ENCODE measurements at regions not wholly inside any gene's neighbourhood (a gene's known extent, or its start where the extent isn't known, plus 50 kb on each side); places are given as distances from the start of the nearest gene placed in this dataset.

DNA sequence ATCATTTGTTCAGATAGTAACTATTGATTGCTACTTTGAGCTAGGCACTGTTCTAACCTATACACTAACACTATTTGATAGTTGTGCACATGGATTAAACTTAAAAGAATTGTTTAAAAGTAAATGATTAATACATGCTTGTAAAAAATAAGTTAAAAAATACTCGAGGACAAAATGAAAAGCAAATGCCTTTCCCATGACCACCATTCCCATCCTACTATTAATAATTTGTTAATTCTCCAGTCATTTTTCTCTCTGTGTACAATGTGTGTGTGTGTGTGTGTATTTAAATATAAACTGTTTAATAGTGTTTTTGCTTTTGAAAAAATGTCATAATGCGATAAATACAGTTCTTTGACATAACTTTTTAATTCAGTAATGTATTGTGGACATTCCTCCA lies 78.7 kb upstream of the KCNMB2 start:
- Histone ChIP-seq H3K9me2 (ENCODE audit: insufficient read depth) (no peaks in the 10 kb centered on the region), H4K20me1 (ENCODE audit: insufficient read depth) (no peaks in the 10 kb centered on the region), H3K4me1 (replicated peaks; ENCODE audit: insufficient read depth) (no peaks in the 10 kb centered on the region), H2AFZ (no peak overlapping the region), H3K9me3 (ENCODE audit: insufficient read depth, low read depth) (no peaks in the 10 kb centered on the region), H3K27ac (no peak overlapping the region), H3K4me2 (no peak overlapping the region), H3K27me3 (ENCODE audit: insufficient read depth, low read depth) (no peaks in the 10 kb centered on the region), H3F3A (ENCODE audit: insufficient read depth, low read depth) (no peaks in the 10 kb centered on the region), H3K4me3 (no peak overlapping the region), H3K36me3 (ENCODE audit: low read depth) (no peaks in the 10 kb centered on the region), H3K79me2 (ENCODE audit: low read depth) (no peaks in the 10 kb centered on the region)
- BruUV-seq (replicated peaks): no TSS peak
- no peak for DNase-seq
- TF ChIP-seq EZH2 (IDR thresholded peaks at IDR 0.05; ENCODE audit: low read depth): no peak
- TF ChIP-seq, protein P1, sequence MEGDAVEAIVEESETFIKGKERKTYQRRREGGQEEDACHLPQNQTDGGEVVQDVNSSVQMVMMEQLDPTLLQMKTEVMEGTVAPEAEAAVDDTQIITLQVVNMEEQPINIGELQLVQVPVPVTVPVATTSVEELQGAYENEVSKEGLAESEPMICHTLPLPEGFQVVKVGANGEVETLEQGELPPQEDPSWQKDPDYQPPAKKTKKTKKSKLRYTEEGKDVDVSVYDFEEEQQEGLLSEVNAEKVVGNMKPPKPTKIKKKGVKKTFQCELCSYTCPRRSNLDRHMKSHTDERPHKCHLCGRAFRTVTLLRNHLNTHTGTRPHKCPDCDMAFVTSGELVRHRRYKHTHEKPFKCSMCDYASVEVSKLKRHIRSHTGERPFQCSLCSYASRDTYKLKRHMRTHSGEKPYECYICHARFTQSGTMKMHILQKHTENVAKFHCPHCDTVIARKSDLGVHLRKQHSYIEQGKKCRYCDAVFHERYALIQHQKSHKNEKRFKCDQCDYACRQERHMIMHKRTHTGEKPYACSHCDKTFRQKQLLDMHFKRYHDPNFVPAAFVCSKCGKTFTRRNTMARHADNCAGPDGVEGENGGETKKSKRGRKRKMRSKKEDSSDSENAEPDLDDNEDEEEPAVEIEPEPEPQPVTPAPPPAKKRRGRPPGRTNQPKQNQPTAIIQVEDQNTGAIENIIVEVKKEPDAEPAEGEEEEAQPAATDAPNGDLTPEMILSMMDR (conservative IDR thresholded peaks at IDR 0.05): no peak
- intact Hi-C loops (cut with micrococcal nuclease; ENCODE audit: unreplicated experiment): no loop called here
- POLR2A ChIA-PET (ENCODE audit: unreplicated experiment): no interaction called here
- CTCF ChIA-PET: no interaction called here

DNA sequence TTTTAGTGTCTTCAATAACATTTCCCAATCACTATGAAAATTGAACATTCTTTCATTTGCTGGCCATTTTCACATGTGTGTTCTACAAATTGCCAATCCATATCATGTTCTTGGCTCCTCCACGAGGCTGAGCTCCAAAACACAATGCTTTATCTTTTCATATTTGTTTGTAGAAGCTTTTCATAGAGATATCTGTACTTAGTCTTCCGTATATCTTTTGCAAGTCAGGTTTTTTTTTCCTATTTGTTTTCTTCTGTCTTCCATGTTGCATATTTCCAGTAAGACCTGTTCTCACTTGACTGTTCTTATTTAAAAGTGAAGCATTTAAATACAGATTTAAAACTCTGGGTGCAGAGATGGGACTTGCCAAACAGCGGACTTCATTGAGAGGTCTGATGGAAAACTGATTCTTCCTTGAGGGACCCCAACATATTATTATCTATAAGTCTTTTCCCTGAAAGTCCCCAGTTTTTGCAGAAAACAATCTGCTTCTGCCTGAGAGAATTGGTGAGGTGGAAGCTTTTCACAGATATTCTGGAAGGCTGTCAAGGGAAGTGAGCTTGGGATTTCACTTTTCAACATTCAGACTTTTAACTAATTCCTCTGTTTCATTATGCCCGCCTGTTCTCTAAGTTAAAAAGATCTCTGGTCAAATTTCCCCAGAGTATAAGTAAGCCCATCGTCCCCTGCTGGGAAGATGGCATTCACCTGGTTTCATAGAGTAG lies 77.8 kb upstream of the KCNMB2 start:
- intact Hi-C loops (cut with micrococcal nuclease; ENCODE audit: unreplicated experiment): no loop called here
- no peak overlapping the region for H3K27ac ChIP-seq
- no peaks in the 10 kb centered on the region for H3K36me3 ChIP-seq (ENCODE audit: low read depth)
- no peaks in the 10 kb centered on the region for H3K79me2 ChIP-seq (ENCODE audit: low read depth)
- H3K4me2 ChIP-seq: no peak overlapping the region
- no peaks in the 10 kb centered on the region for H3K9me2 ChIP-seq (ENCODE audit: insufficient read depth)
- H3K4me1 ChIP-seq (replicated peaks; ENCODE audit: insufficient read depth): no peaks in the 10 kb centered on the region
- no TSS peak for BruUV-seq (replicated peaks)
- ChIA-PET CTCF (no interaction called here), POLR2A (ENCODE audit: unreplicated experiment) (no interaction called here)
- TF ChIP-seq, protein P1 (conservative IDR thresholded peaks at IDR 0.05): no peak
- TF ChIP-seq EZH2 (IDR thresholded peaks at IDR 0.05; ENCODE audit: low read depth): no peak
- H3K4me3 ChIP-seq: no peak overlapping the region
- H4K20me1 ChIP-seq (ENCODE audit: insufficient read depth): no peaks in the 10 kb centered on the region
- no peak overlapping the region for H2AFZ ChIP-seq
- DNase-seq: no peak
- H3K27me3 ChIP-seq (ENCODE audit: insufficient read depth, low read depth): no peaks in the 10 kb centered on the region
- H3K9me3 ChIP-seq (ENCODE audit: insufficient read depth, low read depth): no peaks in the 10 kb centered on the region
- H3F3A ChIP-seq (ENCODE audit: insufficient read depth, low read depth): no peaks in the 10 kb centered on the region

DNA sequence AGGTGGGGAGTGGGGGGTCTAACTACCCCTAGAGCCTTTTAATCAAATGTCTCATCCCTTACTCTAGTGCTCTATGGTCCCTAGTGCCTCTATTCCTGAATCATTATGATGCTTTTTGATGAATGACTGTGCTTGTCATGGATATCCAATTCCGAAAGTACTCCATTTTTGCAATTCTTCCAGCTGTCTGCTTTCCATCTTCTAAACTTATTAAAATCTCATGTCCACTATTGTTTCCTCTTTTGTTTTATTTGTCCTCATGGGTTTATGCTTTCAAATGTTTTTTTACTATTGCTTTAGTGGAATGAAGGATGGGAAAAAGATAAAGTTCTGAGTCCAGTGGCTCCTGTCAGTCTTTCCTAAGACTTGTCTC lies 77.2 kb upstream of the KCNMB2 start:
- intact Hi-C loops (cut with micrococcal nuclease; ENCODE audit: unreplicated experiment): no loop called here
- Histone ChIP-seq H3K4me1 (replicated peaks; ENCODE audit: insufficient read depth) (no peaks in the 10 kb centered on the region), H3K36me3 (ENCODE audit: low read depth) (no peaks in the 10 kb centered on the region), H3K27me3 (ENCODE audit: insufficient read depth, low read depth) (no peaks in the 10 kb centered on the region), H3K9me3 (ENCODE audit: insufficient read depth, low read depth) (no peaks in the 10 kb centered on the region), H3K9me2 (ENCODE audit: insufficient read depth) (no peaks in the 10 kb centered on the region), H3F3A (ENCODE audit: insufficient read depth, low read depth) (no peaks in the 10 kb centered on the region), H4K20me1 (ENCODE audit: insufficient read depth) (no peaks in the 10 kb centered on the region), H3K27ac (no peak overlapping the region), H2AFZ (no peak overlapping the region), H3K79me2 (ENCODE audit: low read depth) (no peaks in the 10 kb centered on the region), H3K4me3 (no peak overlapping the region), H3K4me2 (no peak overlapping the region)
- POLR2A ChIA-PET (ENCODE audit: unreplicated experiment): no interaction called here
- CTCF ChIA-PET: no interaction called here
- DNase-seq: no peak
- BruUV-seq (replicated peaks): no TSS peak
- TF ChIP-seq, protein P1 (conservative IDR thresholded peaks at IDR 0.05): no peak
- no peak for TF ChIP-seq EZH2 (IDR thresholded peaks at IDR 0.05; ENCODE audit: low read depth)

Measured in PC-9 (cell line).